RKO (cell line): ENCODE measurements at regions not wholly inside any gene's neighbourhood (a gene's known extent, or its start where the extent isn't known, plus 50 kb on each side); places are given as distances from the start of the nearest gene placed in this dataset.

Source experiments
- DNase-seq: peaks from one replicate; pipeline ENCODE4 v3.0.0-alpha.2; 2016; ENCODE audit warnings: low spot score

- DNase-seq, result no peak
These were observed 104.6 kb upstream of the HSD17B12 start for GRCh38 chr11:43575913-43576310.

- DNase-seq, result no peak
These were observed 104.2 kb upstream of the HSD17B12 start for GRCh38 chr11:43576320-43576802.

DNA sequence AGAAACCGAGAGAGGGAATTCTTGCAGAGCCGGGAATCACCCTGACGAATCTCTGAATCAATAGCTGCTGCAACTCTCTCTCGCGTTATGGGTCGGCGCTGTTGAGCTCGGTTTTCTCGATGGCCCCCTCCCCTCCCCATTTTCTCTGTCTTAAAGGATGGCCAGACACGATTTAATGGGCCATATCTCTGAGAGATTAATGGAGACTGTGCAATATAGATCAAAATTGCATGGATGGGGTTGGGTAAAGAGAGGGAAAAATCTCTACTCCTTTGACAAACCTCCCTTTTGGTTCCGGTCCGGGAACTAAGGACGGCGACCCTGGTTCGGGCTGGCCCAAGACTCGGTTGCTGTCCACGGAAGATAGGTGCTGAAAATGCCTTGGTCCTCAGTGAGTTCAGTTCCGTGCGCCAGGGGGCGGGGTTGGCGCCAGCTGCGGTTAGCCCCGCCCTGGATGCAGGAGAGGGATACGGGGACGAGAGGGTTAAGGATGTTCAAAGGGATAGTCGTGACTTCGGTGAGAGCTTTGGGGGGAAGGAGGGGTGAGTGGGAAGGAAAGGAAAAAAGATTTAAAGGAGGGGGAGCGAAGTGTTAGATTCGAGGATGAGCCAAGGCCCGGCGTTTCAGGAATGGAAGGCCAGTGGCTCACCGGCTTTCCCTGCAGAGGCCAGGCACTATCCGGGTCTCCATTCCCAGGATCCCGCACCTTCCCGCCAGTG lies 103.6 kb upstream of the HSD17B12 start:
- no peak for DNase-seq

DNA sequence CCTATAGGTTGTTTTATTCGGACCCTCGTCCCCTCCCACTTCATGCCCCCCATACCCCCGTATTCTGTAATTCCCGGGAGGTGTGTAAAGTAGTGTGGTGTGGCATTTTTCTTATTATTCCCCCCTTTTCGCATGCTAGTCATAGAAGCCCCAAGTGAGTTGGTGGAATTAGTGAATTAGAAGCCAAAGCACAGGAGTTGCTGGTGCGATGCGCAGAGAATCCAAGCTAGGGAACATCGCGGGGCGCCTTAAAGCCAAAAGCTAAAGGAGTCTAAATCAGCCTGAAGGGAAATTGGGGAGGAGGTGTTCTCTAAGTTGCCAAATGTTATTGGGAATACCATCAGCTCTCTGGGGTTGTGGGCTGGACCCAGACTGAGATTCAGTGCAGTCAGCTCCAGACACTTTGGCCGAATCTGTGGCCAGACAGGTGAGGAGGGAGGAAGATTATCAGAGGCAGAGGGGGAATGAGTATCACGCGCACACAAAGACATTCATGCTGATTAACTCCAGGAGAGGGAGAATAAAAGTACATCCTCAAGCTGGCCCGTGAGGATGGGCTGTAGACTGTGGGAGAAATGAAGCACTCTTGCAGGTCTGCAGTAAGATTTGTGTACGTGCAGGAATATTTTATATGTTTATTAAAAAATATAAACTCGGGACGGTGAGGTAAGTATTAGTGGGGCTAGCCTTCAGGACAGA lies 102.8 kb upstream of the HSD17B12 start:
- no peak for DNase-seq

GRCh38 chr11:43578346-43579170 lies 102.0 kb upstream of the HSD17B12 start:
- no peak for DNase-seq

- no peak for DNase-seq
These were observed 101.2 kb upstream of the HSD17B12 start for GRCh38 chr11:43579171-43579918.

- DNase-seq, result no peak
These were observed 100.6 kb upstream of the HSD17B12 start for GRCh38 chr11:43579919-43580276.

DNA sequence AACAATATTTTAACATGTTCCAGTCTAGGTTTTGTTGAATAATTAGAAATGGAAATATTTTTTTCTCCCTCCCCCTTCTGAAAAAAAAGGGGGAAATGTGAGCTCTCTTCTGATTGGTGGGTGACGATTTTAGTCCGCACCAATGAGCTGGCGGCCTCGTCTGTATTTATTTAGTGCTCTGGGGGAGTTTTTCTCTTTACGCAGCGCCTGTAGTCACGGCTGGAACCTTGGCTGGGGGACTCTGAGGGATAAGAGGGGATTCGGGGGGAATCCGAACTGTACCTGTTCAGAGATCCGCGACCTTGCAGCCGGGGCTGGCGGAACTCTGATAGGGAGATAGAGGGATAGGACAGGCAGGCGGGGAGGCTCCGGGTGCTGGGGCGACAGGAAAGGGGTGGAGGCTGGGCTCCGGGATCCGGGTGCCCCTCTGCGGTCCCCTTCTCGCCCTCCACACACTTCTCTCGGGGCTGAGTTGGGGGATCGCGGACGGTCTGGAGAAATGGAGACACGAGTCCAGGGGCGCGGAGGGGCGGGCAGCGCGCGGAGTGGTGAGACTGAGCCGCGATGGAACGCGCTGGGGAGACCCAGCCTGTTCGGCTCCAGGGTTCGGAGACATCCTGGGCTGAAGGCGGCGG lies 99.7 kb upstream of the HSD17B12 start:
- no peak for DNase-seq

- DNase-seq, result no peak
These were observed 99.0 kb upstream of the HSD17B12 start for GRCh38 chr11:43581370-43582023.

DNA sequence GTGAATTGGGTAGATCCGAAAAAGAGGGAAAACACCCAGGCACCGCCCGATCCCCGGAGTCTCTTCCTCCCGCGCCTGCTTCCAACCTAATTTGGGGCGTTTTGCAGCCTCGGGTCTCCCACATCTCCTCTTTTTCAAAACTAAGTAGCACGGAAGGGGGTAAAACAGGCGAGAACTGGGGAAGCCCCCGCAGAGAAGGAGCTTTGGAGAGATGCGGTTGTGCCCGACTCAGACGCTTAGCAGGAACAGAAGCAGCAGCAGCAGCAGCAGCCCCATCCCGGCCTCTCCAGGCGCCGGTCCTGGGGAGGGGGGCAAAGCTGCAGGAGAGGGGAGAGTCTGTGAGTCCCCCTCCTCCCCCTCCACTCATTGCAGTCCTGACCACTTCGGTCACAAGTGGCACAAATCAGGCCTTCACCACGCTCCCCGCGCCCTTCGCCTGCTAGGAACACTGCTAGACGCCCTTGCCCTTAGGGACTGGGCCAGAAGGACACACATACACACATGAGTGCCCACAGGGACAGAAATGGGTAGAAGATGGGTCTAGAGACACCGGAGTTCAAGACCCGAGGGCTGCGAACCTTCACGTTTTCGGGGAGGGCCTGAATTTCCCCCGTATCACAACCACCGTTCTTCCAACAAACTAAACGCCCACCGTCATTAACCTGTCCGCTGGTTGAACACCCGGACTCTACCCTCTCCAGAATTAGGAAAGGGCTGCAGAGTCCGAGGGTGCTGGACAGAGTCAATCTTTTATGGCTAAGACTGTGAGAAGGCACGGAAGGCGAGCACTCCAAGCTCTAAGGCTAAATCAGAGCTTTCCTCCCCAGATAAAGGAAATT lies 98.3 kb upstream of the HSD17B12 start:
- no peak for DNase-seq

DNA sequence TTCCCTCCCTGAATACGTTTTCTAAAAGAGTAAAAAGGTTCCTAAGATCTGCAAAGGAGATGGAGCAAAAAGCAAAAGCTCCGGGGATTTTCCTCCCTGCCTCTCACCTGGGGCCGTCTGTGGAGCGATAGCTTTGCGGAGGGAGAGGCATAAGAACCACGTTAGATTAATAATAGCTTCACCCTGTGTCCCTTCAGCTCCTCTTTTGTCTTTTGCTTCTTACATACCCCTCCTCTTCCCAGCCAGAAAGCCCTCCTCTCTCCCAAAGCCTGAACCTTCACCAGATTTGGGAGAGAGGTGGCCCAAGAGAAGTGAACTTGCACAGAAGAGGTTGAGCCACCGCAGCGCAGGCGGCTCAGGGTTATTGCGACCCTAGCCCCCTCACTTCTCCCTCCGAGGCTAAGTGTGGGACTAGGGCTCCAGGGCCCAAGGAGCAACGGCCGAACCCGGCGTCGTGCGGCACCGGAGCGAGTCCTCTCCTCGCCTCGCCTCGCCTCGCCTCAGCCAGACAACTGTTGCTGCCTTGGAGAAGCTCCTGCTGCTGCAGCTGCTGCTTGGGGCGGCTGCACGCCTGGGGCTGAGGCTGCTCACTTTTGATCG lies 97.6 kb upstream of the HSD17B12 start:
- DNase-seq, result no peak

GRCh38 chr11:43583548-43583947 lies 97.0 kb upstream of the HSD17B12 start:
- DNase-seq, result no peak

GRCh38 chr11:43585877-43586608 lies 94.5 kb upstream of the HSD17B12 start:
- no peak for DNase-seq

DNA sequence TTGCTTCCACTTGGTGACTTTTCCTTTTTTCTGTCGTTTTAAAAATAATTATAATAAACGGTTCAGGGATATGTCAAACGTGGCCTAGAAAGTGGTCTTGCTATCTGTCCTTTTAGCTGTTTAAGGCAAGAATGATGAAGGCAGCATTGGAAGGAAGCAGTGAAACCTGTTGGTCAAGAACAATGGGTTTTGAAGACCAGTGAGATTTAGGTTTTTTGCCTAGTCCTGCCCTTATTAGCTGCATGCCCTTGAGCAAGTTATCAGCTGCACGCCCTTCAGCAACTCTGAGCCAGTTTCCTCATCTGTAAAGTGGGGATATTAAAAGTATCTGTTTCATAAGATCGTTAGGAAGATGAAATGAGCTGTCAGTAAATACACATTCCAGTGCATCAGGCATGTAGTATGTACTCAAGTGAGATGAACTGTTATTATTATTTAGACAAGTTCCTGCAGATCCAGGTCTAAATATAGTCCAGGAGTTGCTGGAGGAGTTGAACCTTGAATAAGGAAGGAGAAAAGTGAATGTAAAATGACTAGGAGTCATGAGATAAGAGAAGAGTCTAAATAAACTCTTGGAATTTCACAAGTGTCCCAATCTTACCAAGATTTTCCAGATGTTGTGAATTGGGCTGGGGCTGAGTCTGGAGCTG lies 90.8 kb upstream of the HSD17B12 start:
- no peak for DNase-seq

GRCh38 chr11:43601511-43601910 lies 79.0 kb upstream of the HSD17B12 start:
- DNase-seq, result no peak

- DNase-seq, result no peak
These were observed 77.9 kb upstream of the HSD17B12 start for GRCh38 chr11:43602670-43603069.

DNA sequence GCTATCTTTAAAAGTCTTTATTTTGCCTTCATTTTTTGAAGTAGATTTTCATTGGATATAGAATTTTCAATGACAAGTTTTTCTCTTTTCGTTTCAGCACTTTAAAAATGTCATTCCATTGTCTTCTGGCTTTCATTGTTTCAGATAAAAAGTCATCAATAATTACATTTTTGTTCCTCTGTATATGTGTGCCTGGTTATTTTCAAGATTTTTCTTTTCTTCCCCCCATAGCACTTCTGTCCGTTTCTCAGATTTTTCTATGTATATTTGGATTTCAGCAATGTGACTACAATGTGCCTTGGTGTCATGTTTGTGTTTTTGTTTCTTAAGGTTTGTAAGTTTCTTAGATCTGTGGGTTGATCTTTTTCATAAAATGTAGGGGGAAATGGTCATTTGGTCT lies 66.3 kb upstream of the HSD17B12 start:
- no peak for DNase-seq

GRCh38 chr11:43619863-43620505 lies 60.6 kb upstream of the HSD17B12 start:
- no peak for DNase-seq
